ENCODE measurements at regions not wholly inside any gene's neighbourhood (a gene's known extent, or its start where the extent isn't known, plus 50 kb on each side); places are given as distances from the start of the nearest gene placed in this dataset.

GRCh38 chr5:17788351-17788750 is 154.1 kb downstream of the TAF11L14 start:
- H3K4me3 ChIP-seq (ENCODE audit: low read depth, low read length) = no peak overlapping the region
- TF ChIP-seq CTCF (IDR thresholded peaks at IDR 0.05; ENCODE audit: borderline replicate concordance, insufficient read depth, low read depth, low read length) = no peak

DNA sequence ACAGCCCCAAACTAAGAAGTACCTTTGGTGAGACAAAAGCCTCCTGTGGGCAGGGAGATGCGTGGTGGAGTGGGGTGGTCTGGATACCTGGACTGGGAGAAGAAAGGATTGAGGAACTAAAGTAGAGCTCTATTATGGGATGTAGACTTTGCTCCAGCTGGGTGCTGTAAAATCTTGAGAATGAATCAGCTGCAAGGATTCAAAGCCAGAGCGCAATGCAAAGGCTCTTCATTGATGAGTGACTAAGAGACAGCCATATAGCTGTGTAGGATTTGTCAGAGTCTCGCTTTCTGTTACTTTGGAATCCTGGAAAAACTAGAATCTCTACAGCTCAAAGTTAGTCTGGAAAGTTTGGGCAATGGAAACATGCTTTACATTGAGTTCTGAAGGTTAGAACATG is 159.9 kb downstream of the TAF11L14 start:
- no peak for TF ChIP-seq CTCF (IDR thresholded peaks at IDR 0.05; ENCODE audit: borderline replicate concordance, insufficient read depth, low read depth, low read length)
- no peak overlapping the region for H3K4me3 ChIP-seq (ENCODE audit: low read depth, low read length)

DNA sequence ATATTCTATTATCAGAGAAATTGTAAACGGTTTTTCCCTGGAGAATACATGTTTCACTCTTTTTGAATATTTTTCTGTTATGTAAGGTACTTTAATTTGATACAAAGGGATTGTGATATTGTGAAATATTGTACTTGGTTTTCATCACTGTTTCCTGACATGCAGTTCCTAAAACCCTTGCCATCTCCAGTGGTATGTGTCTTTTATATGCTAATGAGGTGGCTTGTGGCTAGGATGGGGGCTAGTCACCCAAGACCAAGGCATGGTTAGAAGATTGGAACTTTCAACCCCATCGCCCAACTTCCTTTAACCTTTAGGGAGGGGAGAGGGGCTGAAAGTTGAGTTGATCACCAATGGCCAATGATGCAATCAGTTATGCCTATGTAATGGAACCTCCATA is 160.6 kb downstream of the TAF11L14 start:
- TF ChIP-seq CTCF (IDR thresholded peaks at IDR 0.05; ENCODE audit: borderline replicate concordance, insufficient read depth, low read depth, low read length) = no peak
- H3K4me3 ChIP-seq (ENCODE audit: low read depth, low read length) = no peak overlapping the region

- H3K4me3 ChIP-seq (ENCODE audit: low read depth, low read length) = no peak overlapping the region
- TF ChIP-seq CTCF (IDR thresholded peaks at IDR 0.05; ENCODE audit: borderline replicate concordance, insufficient read depth, low read depth, low read length) = no peak
These were observed 161.9 kb downstream of the TAF11L14 start for GRCh38 chr5:17796142-17796541.

DNA sequence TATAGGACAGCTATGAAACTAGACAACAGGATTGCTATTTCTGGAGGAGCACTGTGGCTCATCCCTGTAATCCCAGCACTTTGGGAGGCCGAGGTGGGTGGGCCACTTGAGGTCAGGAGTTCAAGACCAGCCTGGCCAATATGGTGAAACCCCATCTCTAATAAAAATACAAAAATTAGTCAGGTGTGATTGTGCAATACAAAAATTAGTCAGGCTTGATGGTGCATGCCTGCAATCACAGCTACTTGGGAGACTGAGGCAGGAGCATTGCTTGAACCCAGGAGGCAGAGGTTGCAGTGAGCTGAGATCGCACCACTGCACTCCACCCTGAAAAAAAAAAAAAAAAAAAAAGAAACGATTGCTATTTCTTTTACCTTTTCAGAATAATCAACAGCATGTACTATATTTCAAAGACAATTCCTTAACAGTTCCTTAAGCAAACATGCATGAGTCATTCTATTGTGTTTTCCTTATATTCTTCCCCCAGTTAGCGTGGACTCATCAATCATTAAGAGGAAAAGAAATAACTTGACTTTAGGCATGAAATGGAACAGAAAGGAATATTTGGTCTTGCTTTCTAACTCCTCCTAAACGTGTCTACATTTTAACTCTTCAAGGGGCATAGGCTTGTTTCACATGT is 162.6 kb downstream of the TAF11L14 start:
- TF ChIP-seq CTCF (IDR thresholded peaks at IDR 0.05; ENCODE audit: borderline replicate concordance, insufficient read depth, low read depth, low read length) = no peak
- H3K4me3 ChIP-seq (ENCODE audit: low read depth, low read length) = no peak overlapping the region

GRCh38 chr5:17799521-17799920 is 165.3 kb downstream of the TAF11L14 start:
- H3K4me3 ChIP-seq (ENCODE audit: low read depth, low read length) = no peak overlapping the region
- no peak for TF ChIP-seq CTCF (IDR thresholded peaks at IDR 0.05; ENCODE audit: borderline replicate concordance, insufficient read depth, low read depth, low read length)

- no peak overlapping the region for H3K4me3 ChIP-seq (ENCODE audit: low read depth, low read length)
- no peak for TF ChIP-seq CTCF (IDR thresholded peaks at IDR 0.05; ENCODE audit: borderline replicate concordance, insufficient read depth, low read depth, low read length)
These were observed 167.3 kb downstream of the TAF11L14 start for GRCh38 chr5:17801595-17801994.

All from GM12875 (cell line).